ENCODE measurements at regions not wholly inside any gene's neighbourhood (a gene's known extent, or its start where the extent isn't known, plus 50 kb on each side); places are given as distances from the start of the nearest gene placed in this dataset.

- H3K9me3 ChIP-seq (ENCODE audit: insufficient read depth, low read length) = peaks cover 5% of the 10 kb centered on the region; the same call in 1 of the 2 replicates
- H3K4me1 ChIP-seq (ENCODE audit: insufficient read depth, insufficient read length) = no peaks in the 10 kb centered on the region
- H3K27me3 ChIP-seq (ENCODE audit: insufficient read depth, insufficient read length) = no peaks in the 10 kb centered on the region
- no peak overlapping the region for H3K9ac ChIP-seq (ENCODE audit: insufficient read length, low read depth)
- no peak for DNase-seq (ENCODE audit: low read depth, low spot score)
- no peak overlapping the region for H3K4me3 ChIP-seq (ENCODE audit: insufficient read length, low read depth)
- TF ChIP-seq YY1 (IDR thresholded peaks at IDR 0.05; ENCODE audit: insufficient read depth, insufficient read length) (no peak), SUZ12 (IDR thresholded peaks at IDR 0.05; ENCODE audit: extremely low read depth, insufficient read depth, insufficient read length) (no peak), ZNF274 (IDR thresholded peaks at IDR 0.05; ENCODE audit: low read depth, low read length) (no peak)
- no peaks in the 10 kb centered on the region for H3K36me3 ChIP-seq (ENCODE audit: insufficient read depth, insufficient read length, low read length)
These were observed 269.4 kb upstream of the TCF4 start for GRCh38 chr18:55857409-55857808.

- DNase-seq (ENCODE audit: low read depth, low spot score) = no peak
- no peaks in the 10 kb centered on the region for H3K36me3 ChIP-seq (ENCODE audit: insufficient read depth, insufficient read length, low read length)
- TF ChIP-seq SUZ12 (IDR thresholded peaks at IDR 0.05; ENCODE audit: extremely low read depth, insufficient read depth, insufficient read length) (no peak), YY1 (IDR thresholded peaks at IDR 0.05; ENCODE audit: insufficient read depth, insufficient read length) (no peak), ZNF274 (IDR thresholded peaks at IDR 0.05; ENCODE audit: low read depth, low read length) (no peak)
- H3K27me3 ChIP-seq (ENCODE audit: insufficient read depth, insufficient read length) = no peaks in the 10 kb centered on the region
- H3K9ac ChIP-seq (ENCODE audit: insufficient read length, low read depth) = no peak overlapping the region
- H3K4me1 ChIP-seq (ENCODE audit: insufficient read depth, insufficient read length) = no peaks in the 10 kb centered on the region
- peaks cover 5% of the 10 kb centered on the region; the same call in 1 of the 2 replicates for H3K9me3 ChIP-seq (ENCODE audit: insufficient read depth, low read length)
- H3K4me3 ChIP-seq (ENCODE audit: insufficient read length, low read depth) = no peak overlapping the region
These were observed 268.7 kb upstream of the TCF4 start for GRCh38 chr18:55856679-55857078.

- H3K4me3 ChIP-seq (ENCODE audit: insufficient read length, low read depth) = no peak overlapping the region
- H3K27me3 ChIP-seq (ENCODE audit: insufficient read depth, insufficient read length) = no peaks in the 10 kb centered on the region
- no peak overlapping the region for H3K9ac ChIP-seq (ENCODE audit: insufficient read length, low read depth)
- TF ChIP-seq SUZ12 (IDR thresholded peaks at IDR 0.05; ENCODE audit: extremely low read depth, insufficient read depth, insufficient read length) (no peak), YY1 (IDR thresholded peaks at IDR 0.05; ENCODE audit: insufficient read depth, insufficient read length) (no peak), ZNF274 (IDR thresholded peaks at IDR 0.05; ENCODE audit: low read depth, low read length) (no peak)
- DNase-seq (ENCODE audit: low read depth, low spot score) = peak; percentile 72
- H3K9me3 ChIP-seq (ENCODE audit: insufficient read depth, low read length) = peaks cover 5% of the 10 kb centered on the region; the same call in 1 of the 2 replicates
- no peaks in the 10 kb centered on the region for H3K36me3 ChIP-seq (ENCODE audit: insufficient read depth, insufficient read length, low read length)
- no peaks in the 10 kb centered on the region for H3K4me1 ChIP-seq (ENCODE audit: insufficient read depth, insufficient read length)
These were observed 268.2 kb upstream of the TCF4 start for GRCh38 chr18:55856229-55856628.

GRCh38 chr18:55853268-55853667, 265.3 kb upstream of the TCF4 start:
- no peak overlapping the region for H3K4me3 ChIP-seq (ENCODE audit: insufficient read length, low read depth)
- H3K9me3 ChIP-seq (ENCODE audit: insufficient read depth, low read length) = peaks cover 5% of the 10 kb centered on the region; the same call in 1 of the 2 replicates
- no peaks in the 10 kb centered on the region for H3K36me3 ChIP-seq (ENCODE audit: insufficient read depth, insufficient read length, low read length)
- no peaks in the 10 kb centered on the region for H3K4me1 ChIP-seq (ENCODE audit: insufficient read depth, insufficient read length)
- no peak for DNase-seq (ENCODE audit: low read depth, low spot score)
- H3K9ac ChIP-seq (ENCODE audit: insufficient read length, low read depth) = no peak overlapping the region
- H3K27me3 ChIP-seq (ENCODE audit: insufficient read depth, insufficient read length) = no peaks in the 10 kb centered on the region
- TF ChIP-seq YY1 (IDR thresholded peaks at IDR 0.05; ENCODE audit: insufficient read depth, insufficient read length) = no peak
- TF ChIP-seq ZNF274 (IDR thresholded peaks at IDR 0.05; ENCODE audit: low read depth, low read length) = no peak
- no peak for TF ChIP-seq SUZ12 (IDR thresholded peaks at IDR 0.05; ENCODE audit: extremely low read depth, insufficient read depth, insufficient read length)

GRCh38 chr18:55850904-55851303, 262.9 kb upstream of the TCF4 start:
- DNase-seq (ENCODE audit: low read depth, low spot score) = no peak
- H3K4me1 ChIP-seq (ENCODE audit: insufficient read depth, insufficient read length) = no peaks in the 10 kb centered on the region
- peaks cover 5% of the 10 kb centered on the region; the same call in 1 of the 2 replicates for H3K9me3 ChIP-seq (ENCODE audit: insufficient read depth, low read length)
- H3K36me3 ChIP-seq (ENCODE audit: insufficient read depth, insufficient read length, low read length) = no peaks in the 10 kb centered on the region
- H3K9ac ChIP-seq (ENCODE audit: insufficient read length, low read depth) = no peak overlapping the region
- TF ChIP-seq YY1 (IDR thresholded peaks at IDR 0.05; ENCODE audit: insufficient read depth, insufficient read length) (no peak), SUZ12 (IDR thresholded peaks at IDR 0.05; ENCODE audit: extremely low read depth, insufficient read depth, insufficient read length) (no peak), ZNF274 (IDR thresholded peaks at IDR 0.05; ENCODE audit: low read depth, low read length) (no peak)
- no peak overlapping the region for H3K4me3 ChIP-seq (ENCODE audit: insufficient read length, low read depth)
- H3K27me3 ChIP-seq (ENCODE audit: insufficient read depth, insufficient read length) = no peaks in the 10 kb centered on the region

- Histone ChIP-seq H3K9ac (ENCODE audit: insufficient read length, low read depth) (no peak overlapping the region), H3K4me3 (ENCODE audit: insufficient read length, low read depth) (no peak overlapping the region), H3K9me3 (ENCODE audit: insufficient read depth, low read length) (peaks cover 5% of the 10 kb centered on the region; the same call in 1 of the 2 replicates), H3K4me1 (ENCODE audit: insufficient read depth, insufficient read length) (no peaks in the 10 kb centered on the region), H3K27me3 (ENCODE audit: insufficient read depth, insufficient read length) (no peaks in the 10 kb centered on the region), H3K36me3 (ENCODE audit: insufficient read depth, insufficient read length, low read length) (no peaks in the 10 kb centered on the region)
- TF ChIP-seq YY1 (IDR thresholded peaks at IDR 0.05; ENCODE audit: insufficient read depth, insufficient read length) = no peak
- TF ChIP-seq SUZ12 (IDR thresholded peaks at IDR 0.05; ENCODE audit: extremely low read depth, insufficient read depth, insufficient read length) = no peak
- no peak for TF ChIP-seq ZNF274 (IDR thresholded peaks at IDR 0.05; ENCODE audit: low read depth, low read length)
- no peak for DNase-seq (ENCODE audit: low read depth, low spot score)
These were observed 261.4 kb upstream of the TCF4 start for GRCh38 chr18:55849391-55849790.

- no peak overlapping the region for H3K9ac ChIP-seq (ENCODE audit: insufficient read length, low read depth)
These were observed 260.0 kb upstream of the TCF4 start for GRCh38 chr18:55847960-55848359.

More at GRCh38 chr18:55847960-55848359, 260.0 kb upstream of the TCF4 start:
- Histone ChIP-seq H3K4me3 (ENCODE audit: insufficient read length, low read depth) (no peak overlapping the region), H3K36me3 (ENCODE audit: insufficient read depth, insufficient read length, low read length) (no peaks in the 10 kb centered on the region), H3K27me3 (ENCODE audit: insufficient read depth, insufficient read length) (no peaks in the 10 kb centered on the region), H3K9me3 (ENCODE audit: insufficient read depth, low read length) (no peaks in the 10 kb centered on the region), H3K4me1 (ENCODE audit: insufficient read depth, insufficient read length) (no peaks in the 10 kb centered on the region)
- DNase-seq (ENCODE audit: low read depth, low spot score) = no peak
- no peak for TF ChIP-seq ZNF274 (IDR thresholded peaks at IDR 0.05; ENCODE audit: low read depth, low read length)
- no peak for TF ChIP-seq YY1 (IDR thresholded peaks at IDR 0.05; ENCODE audit: insufficient read depth, insufficient read length)
- no peak for TF ChIP-seq SUZ12 (IDR thresholded peaks at IDR 0.05; ENCODE audit: extremely low read depth, insufficient read depth, insufficient read length)
